ENCODE measurements at regions not wholly inside any gene's neighbourhood (a gene's known extent, or its start where the extent isn't known, plus 50 kb on each side); places are given as distances from the start of the nearest gene placed in this dataset.

GRCh38 chr13:103976371-103976770 is 910.2 kb upstream of the SLC10A2 start:
- WGBS, 2 experiments (ENCODE audit: low coverage in 1 of 2, low lambda C conversion rate in 2 of 2, missing lambda C conversion rate in 2 of 2), result 17 to 19% methylated on average over 1 of the region's 1 CpG

GRCh38 chr13:103973740-103974139 is 907.5 kb upstream of the SLC10A2 start:
- in situ Hi-C loops (cut with MboI), result no loop called here
- no peaks in the 10 kb centered on the region for H3K9me2 ChIP-seq (ENCODE audit: insufficient read depth)
- TF ChIP-seq EZH2 (IDR thresholded peaks at IDR 0.05; ENCODE audit: insufficient read depth, poor library complexity, severe bottlenecking) (no peak), EZH2phosphoT487 (IDR thresholded peaks at IDR 0.05; ENCODE audit: insufficient read depth, low read depth) (no peak)
- H3K9me3 ChIP-seq (ENCODE audit: low read depth), result no peaks in the 10 kb centered on the region
- H3K9ac ChIP-seq, result no peak overlapping the region
- no peaks in the 10 kb centered on the region for H4K20me1 ChIP-seq (ENCODE audit: insufficient read depth)
- no peak overlapping the region for H3K4me3 ChIP-seq
- no peaks in the 10 kb centered on the region for H3K27me3 ChIP-seq (replicated peaks; ENCODE audit: insufficient read depth)
- no peak overlapping the region for H3K4me2 ChIP-seq (ENCODE audit: unreplicated experiment)
- H2AFZ ChIP-seq, result no peak overlapping the region
- H3K79me2 ChIP-seq (ENCODE audit: insufficient read depth), result no peaks in the 10 kb centered on the region
- WGBS, 2 experiments (ENCODE audit: low coverage in 1 of 2, low lambda C conversion rate in 2 of 2, missing lambda C conversion rate in 2 of 2), result 8 to 9% methylated on average over 1 of the region's 1 CpG
- H3K27ac ChIP-seq, result no peak overlapping the region
- H3K4me1 ChIP-seq (ENCODE audit: insufficient read depth), result no peaks in the 10 kb centered on the region
- DNase-seq, result no peak
- H3K36me3 ChIP-seq (ENCODE audit: low read depth), result no peaks in the 10 kb centered on the region
- H3F3A ChIP-seq (ENCODE audit: insufficient read depth), result no peaks in the 10 kb centered on the region

More at GRCh38 chr13:103976371-103976770, 910.2 kb upstream of the SLC10A2 start:
- Histone ChIP-seq H3K27me3 (replicated peaks; ENCODE audit: insufficient read depth) (no peaks in the 10 kb centered on the region), H3K4me2 (ENCODE audit: unreplicated experiment) (no peak overlapping the region), H3K4me3 (no peak overlapping the region), H3K79me2 (ENCODE audit: insufficient read depth) (no peaks in the 10 kb centered on the region), H2AFZ (no peak overlapping the region), H3K36me3 (ENCODE audit: low read depth) (no peaks in the 10 kb centered on the region), H3K9me3 (ENCODE audit: low read depth) (no peaks in the 10 kb centered on the region), H4K20me1 (ENCODE audit: insufficient read depth) (no peaks in the 10 kb centered on the region), H3K4me1 (ENCODE audit: insufficient read depth) (no peaks in the 10 kb centered on the region), H3K9me2 (ENCODE audit: insufficient read depth) (no peaks in the 10 kb centered on the region), H3K27ac (no peak overlapping the region), H3K9ac (no peak overlapping the region), H3F3A (ENCODE audit: insufficient read depth) (no peaks in the 10 kb centered on the region)
- no peak for TF ChIP-seq EZH2 (IDR thresholded peaks at IDR 0.05; ENCODE audit: insufficient read depth, poor library complexity, severe bottlenecking)
- TF ChIP-seq EZH2phosphoT487 (IDR thresholded peaks at IDR 0.05; ENCODE audit: insufficient read depth, low read depth), result no peak
- in situ Hi-C loops (cut with MboI), result no loop called here
- no peak for DNase-seq

- Histone ChIP-seq H3K9ac (no peak overlapping the region), H3K36me3 (ENCODE audit: low read depth) (no peaks in the 10 kb centered on the region), H3K4me1 (ENCODE audit: insufficient read depth) (no peaks in the 10 kb centered on the region), H4K20me1 (ENCODE audit: insufficient read depth) (no peaks in the 10 kb centered on the region), H3K27ac (no peak overlapping the region), H3K27me3 (replicated peaks; ENCODE audit: insufficient read depth) (no peaks in the 10 kb centered on the region), H3K9me3 (ENCODE audit: low read depth) (no peaks in the 10 kb centered on the region), H3K79me2 (ENCODE audit: insufficient read depth) (no peaks in the 10 kb centered on the region), H2AFZ (no peak overlapping the region), H3K9me2 (ENCODE audit: insufficient read depth) (no peaks in the 10 kb centered on the region), H3F3A (ENCODE audit: insufficient read depth) (no peaks in the 10 kb centered on the region), H3K4me3 (no peak overlapping the region), H3K4me2 (ENCODE audit: unreplicated experiment) (no peak overlapping the region)
- DNase-seq, result no peak
- WGBS, 2 experiments (ENCODE audit: low coverage in 1 of 2, low lambda C conversion rate in 2 of 2, missing lambda C conversion rate in 2 of 2), result 3 to 7% methylated on average over 4 of the region's 4 CpGs
- TF ChIP-seq EZH2phosphoT487 (IDR thresholded peaks at IDR 0.05; ENCODE audit: insufficient read depth, low read depth) (no peak), EZH2 (IDR thresholded peaks at IDR 0.05; ENCODE audit: insufficient read depth, poor library complexity, severe bottlenecking) (no peak)
- in situ Hi-C loops (cut with MboI), result no loop called here
Observed at GRCh38 chr13:103969520-103970050, 903.4 kb upstream of the SLC10A2 start.

- H3F3A ChIP-seq (ENCODE audit: insufficient read depth), result no peaks in the 10 kb centered on the region
- H3K9me2 ChIP-seq (ENCODE audit: insufficient read depth), result no peaks in the 10 kb centered on the region
- no peak overlapping the region for H3K27ac ChIP-seq
- no peaks in the 10 kb centered on the region for H4K20me1 ChIP-seq (ENCODE audit: insufficient read depth)
- H3K9me3 ChIP-seq (ENCODE audit: low read depth), result no peaks in the 10 kb centered on the region
- no peak overlapping the region for H3K4me3 ChIP-seq
- no peaks in the 10 kb centered on the region for H3K4me1 ChIP-seq (ENCODE audit: insufficient read depth)
- H2AFZ ChIP-seq, result no peak overlapping the region
- no peak for DNase-seq
- no peaks in the 10 kb centered on the region for H3K27me3 ChIP-seq (replicated peaks; ENCODE audit: insufficient read depth)
- TF ChIP-seq EZH2 (IDR thresholded peaks at IDR 0.05; ENCODE audit: insufficient read depth, poor library complexity, severe bottlenecking) (no peak), EZH2phosphoT487 (IDR thresholded peaks at IDR 0.05; ENCODE audit: insufficient read depth, low read depth) (no peak)
- no peaks in the 10 kb centered on the region for H3K79me2 ChIP-seq (ENCODE audit: insufficient read depth)
- no peaks in the 10 kb centered on the region for H3K36me3 ChIP-seq (ENCODE audit: low read depth)
- no peak overlapping the region for H3K9ac ChIP-seq
- no peak overlapping the region for H3K4me2 ChIP-seq (ENCODE audit: unreplicated experiment)
- 0 to 1% methylated on average over 4 of the region's 4 CpGs for WGBS, 2 experiments (ENCODE audit: low coverage in 1 of 2, low lambda C conversion rate in 2 of 2, missing lambda C conversion rate in 2 of 2)
- in situ Hi-C loops (cut with MboI), result no loop called here
Observed at GRCh38 chr13:103965506-103966243, 899.5 kb upstream of the SLC10A2 start.
